ENCODE measurements at regions not wholly inside any gene's neighbourhood (a gene's known extent, or its start where the extent isn't known, plus 50 kb on each side); places are given as distances from the start of the nearest gene placed in this dataset.

DNA sequence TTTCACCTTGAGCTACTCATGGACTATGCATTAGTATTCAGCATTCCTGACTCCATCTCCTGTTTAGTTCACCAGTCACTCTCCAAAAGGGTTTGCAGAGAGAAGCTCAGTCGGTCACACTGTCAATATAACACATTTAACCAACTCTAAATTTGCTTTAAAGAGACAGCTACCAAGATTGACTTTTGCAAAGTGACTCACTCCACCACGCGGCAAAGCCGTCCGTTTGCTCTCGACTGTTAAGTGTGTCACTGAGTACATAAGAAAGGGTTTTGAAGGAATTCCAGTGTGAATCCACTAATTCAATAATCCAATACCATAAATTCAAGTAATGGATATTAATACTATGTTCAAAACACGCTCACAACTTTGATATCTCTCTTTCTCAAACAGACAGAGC is 1006.7 kb upstream of the NR2F2 start:
- TF ChIP-seq POLR2A (IDR thresholded peaks at IDR 0.05): no peak
- TF ChIP-seq, protein P1, sequence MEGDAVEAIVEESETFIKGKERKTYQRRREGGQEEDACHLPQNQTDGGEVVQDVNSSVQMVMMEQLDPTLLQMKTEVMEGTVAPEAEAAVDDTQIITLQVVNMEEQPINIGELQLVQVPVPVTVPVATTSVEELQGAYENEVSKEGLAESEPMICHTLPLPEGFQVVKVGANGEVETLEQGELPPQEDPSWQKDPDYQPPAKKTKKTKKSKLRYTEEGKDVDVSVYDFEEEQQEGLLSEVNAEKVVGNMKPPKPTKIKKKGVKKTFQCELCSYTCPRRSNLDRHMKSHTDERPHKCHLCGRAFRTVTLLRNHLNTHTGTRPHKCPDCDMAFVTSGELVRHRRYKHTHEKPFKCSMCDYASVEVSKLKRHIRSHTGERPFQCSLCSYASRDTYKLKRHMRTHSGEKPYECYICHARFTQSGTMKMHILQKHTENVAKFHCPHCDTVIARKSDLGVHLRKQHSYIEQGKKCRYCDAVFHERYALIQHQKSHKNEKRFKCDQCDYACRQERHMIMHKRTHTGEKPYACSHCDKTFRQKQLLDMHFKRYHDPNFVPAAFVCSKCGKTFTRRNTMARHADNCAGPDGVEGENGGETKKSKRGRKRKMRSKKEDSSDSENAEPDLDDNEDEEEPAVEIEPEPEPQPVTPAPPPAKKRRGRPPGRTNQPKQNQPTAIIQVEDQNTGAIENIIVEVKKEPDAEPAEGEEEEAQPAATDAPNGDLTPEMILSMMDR (IDR thresholded peaks at IDR 0.05): no peak
